ENCODE measurements at regions not wholly inside any gene's neighbourhood (a gene's known extent, or its start where the extent isn't known, plus 50 kb on each side); places are given as distances from the start of the nearest gene placed in this dataset.

GRCh38 chr12:103196467-103196866 lies 239.0 kb downstream of the ASCL1 start:
- DNase-seq, result no peak

GRCh38 chr12:103197725-103198388 lies 240.4 kb downstream of the ASCL1 start:
- DNase-seq, result no peak

- DNase-seq, result no peak
Measured at GRCh38 chr12:103198499-103198898, 241.0 kb downstream of the ASCL1 start.

GRCh38 chr12:103205906-103206305 lies 248.4 kb downstream of the ASCL1 start:
- DNase-seq, result no peak

- peak; percentile 20 for DNase-seq
Measured at GRCh38 chr12:103207936-103208335, 250.5 kb downstream of the ASCL1 start.

- DNase-seq, result peak; percentile 98
Measured at GRCh38 chr12:103241184-103241583, 254.6 kb downstream of the C12orf42 start.

- DNase-seq, result no peak
Measured at GRCh38 chr12:103244596-103244995, 251.2 kb downstream of the C12orf42 start.

- DNase-seq, result peak; percentile 36
Measured at GRCh38 chr12:103247531-103247930, 248.2 kb downstream of the C12orf42 start.

- peak; percentile 98 for DNase-seq
Measured at GRCh38 chr12:103249607-103250006, 246.2 kb downstream of the C12orf42 start.

GRCh38 chr12:103250487-103250886 lies 245.3 kb downstream of the C12orf42 start:
- DNase-seq, result no peak

Measured in NCI-H748 treated with DMSO at 0.1 percent for 48 hours (cell line).